ENCODE measurements at regions not wholly inside any gene's neighbourhood (a gene's known extent, or its start where the extent isn't known, plus 50 kb on each side); places are given as distances from the start of the nearest gene placed in this dataset.
"Not testable (repeated sequence)": the region's sequence is repeated elsewhere in the genome, so short reads cannot be mapped to it uniquely, and the experiment has no call there.

GRCh38 chr17:63295839-63296590 lies 150.1 kb downstream of the CYB561 start:
- no peak for DNase-seq

GRCh38 chr17:63298916-63299315 lies 147.2 kb downstream of the CYB561 start:
- DNase-seq: not testable (repeated sequence)

GRCh38 chr17:63304704-63305261 lies 141.3 kb downstream of the CYB561 start:
- DNase-seq: no peak

- DNase-seq: no peak
Measured at GRCh38 chr17:63305857-63306256, 140.2 kb downstream of the CYB561 start.

GRCh38 chr17:63306855-63307254 lies 139.3 kb downstream of the CYB561 start:
- no peak for DNase-seq

- DNase-seq: no peak
Measured at GRCh38 chr17:63308272-63308671, 137.8 kb downstream of the CYB561 start.

GRCh38 chr17:63309021-63309420 lies 137.1 kb downstream of the CYB561 start:
- DNase-seq: no peak

GRCh38 chr17:63311416-63311937 lies 134.6 kb downstream of the CYB561 start:
- no peak for DNase-seq

GRCh38 chr17:63314761-63315160 lies 131.3 kb downstream of the CYB561 start:
- no peak for DNase-seq

DNA sequence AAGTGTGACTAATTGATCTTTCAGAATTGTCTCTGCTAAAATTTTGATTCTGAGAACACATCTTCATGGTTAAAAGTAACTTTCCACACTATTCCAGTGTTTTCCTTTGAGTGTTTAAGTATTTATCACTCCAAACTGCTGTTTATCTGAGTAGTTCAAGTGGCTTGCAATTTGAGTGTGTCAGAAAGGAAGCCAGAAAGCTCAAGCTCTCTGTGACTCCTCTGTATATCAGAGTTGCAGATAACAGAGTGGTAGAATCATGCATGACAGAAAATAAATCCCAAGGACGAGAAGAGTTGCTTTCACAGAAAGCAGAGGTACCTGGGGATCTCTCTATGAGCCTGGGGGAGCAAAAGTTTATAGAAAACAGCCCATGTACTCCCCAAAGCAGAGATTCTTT lies 130.0 kb downstream of the CYB561 start:
- no peak for DNase-seq

DNA sequence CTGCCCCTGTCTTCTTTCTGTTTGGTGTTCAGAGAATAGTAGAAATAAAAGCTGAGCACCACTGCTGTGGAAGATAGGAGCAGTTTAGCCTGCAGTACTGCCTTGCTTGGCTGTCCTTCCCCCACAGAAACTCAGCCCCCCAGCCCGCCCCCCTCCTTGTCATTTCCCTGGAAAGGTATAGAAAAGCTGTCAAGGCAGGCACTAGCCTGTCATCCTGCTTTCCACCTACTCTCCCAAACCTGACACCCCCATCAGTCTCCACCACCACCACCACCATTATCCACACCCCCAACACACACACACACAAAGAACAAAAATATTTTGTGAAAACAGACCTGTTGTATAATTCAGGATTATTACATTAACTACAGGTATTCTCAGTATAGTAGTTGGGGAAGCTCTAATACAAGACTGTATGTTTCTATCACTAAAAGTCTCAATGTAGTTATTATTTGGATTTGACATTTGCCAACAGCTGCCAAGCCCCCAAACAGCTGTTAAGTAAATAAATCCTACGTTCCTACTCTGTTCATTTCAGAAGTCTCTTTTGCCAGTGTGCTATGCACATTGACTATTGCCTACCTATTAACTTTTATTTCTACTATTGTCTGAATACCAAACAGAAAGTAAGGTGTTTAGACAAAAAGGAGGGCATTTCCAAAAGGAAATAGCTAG lies 128.8 kb downstream of the CYB561 start:
- peak in 1 of 2 experiments; percentile 4 for DNase-seq

- DNase-seq: no peak
Measured at GRCh38 chr17:63325808-63326207, 120.3 kb downstream of the CYB561 start.

DNA sequence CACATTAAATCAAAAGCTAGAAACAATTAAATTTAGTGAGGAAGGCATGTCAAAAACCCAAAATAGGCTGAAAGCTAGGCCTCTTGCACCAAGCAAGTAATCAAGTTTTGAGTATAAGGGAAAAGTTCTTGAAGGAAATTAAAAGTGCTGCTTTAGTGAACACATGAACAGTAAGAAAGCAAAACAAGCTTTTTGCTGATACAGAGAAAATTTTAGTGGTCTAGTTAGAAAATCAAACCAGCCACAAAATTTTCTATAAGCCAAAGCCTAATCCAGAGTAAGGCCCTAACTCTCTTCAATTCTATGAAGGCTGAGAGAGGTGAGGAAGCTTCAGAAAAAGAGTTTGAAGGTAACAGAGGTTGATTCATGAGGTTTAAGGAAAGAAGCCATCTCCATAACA lies 116.2 kb downstream of the CYB561 start:
- DNase-seq: no peak

GRCh38 chr17:63331301-63332061 lies 114.6 kb downstream of the CYB561 start:
- DNase-seq: no peak

GRCh38 chr17:63332286-63332685 lies 113.8 kb downstream of the CYB561 start:
- no peak for DNase-seq

DNA sequence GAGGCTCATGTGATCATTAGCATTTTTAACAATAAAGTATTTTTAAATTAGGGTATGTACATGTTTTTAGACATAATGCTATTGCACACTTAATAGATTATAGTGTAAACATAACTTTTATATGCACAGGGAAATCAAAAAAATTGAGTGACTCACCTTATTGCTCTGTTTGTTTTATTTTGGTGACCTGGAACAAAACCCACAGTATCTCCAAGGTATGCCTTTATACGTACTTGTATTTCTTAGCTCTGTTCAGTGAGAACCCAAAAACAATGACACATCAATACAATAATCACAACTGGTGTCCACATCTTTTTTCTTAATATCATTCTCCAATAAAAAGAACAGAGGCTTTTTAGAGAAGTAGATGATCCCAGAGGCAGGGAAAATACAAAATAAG lies 112.2 kb downstream of the CYB561 start:
- DNase-seq: no peak

- no peak for DNase-seq
Measured at GRCh38 chr17:63335831-63336230, 110.3 kb downstream of the CYB561 start.

- no peak for DNase-seq
Measured at GRCh38 chr17:63337579-63337978, 108.5 kb downstream of the CYB561 start.

- no peak for DNase-seq
Measured at GRCh38 chr17:63338272-63338671, 107.8 kb downstream of the CYB561 start.

- no peak for DNase-seq
Measured at GRCh38 chr17:63341276-63341675, 104.8 kb downstream of the CYB561 start.

- no peak for DNase-seq
Measured at GRCh38 chr17:63344383-63344782, 101.7 kb downstream of the CYB561 start.

GRCh38 chr17:63345611-63346010 lies 100.5 kb downstream of the CYB561 start:
- no peak for DNase-seq

GRCh38 chr17:63347475-63347874 lies 98.6 kb downstream of the CYB561 start:
- DNase-seq: no peak

Data from NCI-H524 (cell line).